ENCODE measurements at regions not wholly inside any gene's neighbourhood (a gene's known extent, or its start where the extent isn't known, plus 50 kb on each side); places are given as distances from the start of the nearest gene placed in this dataset.

DNA sequence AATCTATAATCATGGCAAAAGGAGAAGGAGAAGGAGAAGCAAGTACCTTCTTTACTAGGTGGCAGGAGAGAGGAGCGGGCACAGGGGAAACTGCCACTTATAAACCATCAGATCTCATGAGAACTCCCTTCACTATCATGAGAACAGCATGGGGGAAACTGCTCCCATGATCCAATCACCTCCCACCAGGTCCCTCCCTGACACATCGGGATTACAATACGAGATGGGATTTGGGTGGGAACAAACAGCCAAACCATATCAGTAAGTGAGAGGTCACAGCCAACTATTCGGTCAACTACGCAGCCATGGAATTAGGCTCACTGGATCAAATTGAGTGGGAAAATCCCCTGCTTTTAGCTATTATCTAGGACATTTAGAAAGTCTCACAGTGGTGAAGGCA lies 54.2 kb upstream of the STEAP1B start:
- TF ChIP-seq, protein P1, sequence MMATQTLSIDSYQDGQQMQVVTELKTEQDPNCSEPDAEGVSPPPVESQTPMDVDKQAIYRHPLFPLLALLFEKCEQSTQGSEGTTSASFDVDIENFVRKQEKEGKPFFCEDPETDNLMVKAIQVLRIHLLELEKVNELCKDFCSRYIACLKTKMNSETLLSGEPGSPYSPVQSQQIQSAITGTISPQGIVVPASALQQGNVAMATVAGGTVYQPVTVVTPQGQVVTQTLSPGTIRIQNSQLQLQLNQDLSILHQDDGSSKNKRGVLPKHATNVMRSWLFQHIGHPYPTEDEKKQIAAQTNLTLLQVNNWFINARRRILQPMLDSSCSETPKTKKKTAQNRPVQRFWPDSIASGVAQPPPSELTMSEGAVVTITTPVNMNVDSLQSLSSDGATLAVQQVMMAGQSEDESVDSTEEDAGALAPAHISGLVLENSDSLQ (IDR thresholded peaks at IDR 0.05) = no peak
- no peak for TF ChIP-seq BHLHE40 (IDR thresholded peaks at IDR 0.05; ENCODE audit: borderline replicate concordance)

Measured in HEK293T (cell line).